Fibroblast of mammary gland (primary cell): ENCODE measurements at regions not wholly inside any gene's neighbourhood (a gene's known extent, or its start where the extent isn't known, plus 50 kb on each side); places are given as distances from the start of the nearest gene placed in this dataset.

ENCODE experiments used
- DNase-seq: peaks from one replicate; pipeline ENCODE4 v3.0.0-alpha.2; 2010; ENCODE audit warnings: low read depth
- H3K4me3 ChIP-seq: 2 replicates; pipeline ENCODE4 v1.5.1; 2011; ENCODE audit warnings: low read depth, mild to moderate bottlenecking, low read length, moderate library complexity; ENCODE audit not compliant: control insufficient read depth
- TF ChIP-seq, protein P1 (sequence below): conservative IDR thresholded peaks from 2 replicates; pipeline ENCODE4 v1.5.1; 2011; ENCODE audit warnings: low read depth, low read length, inconsistent platforms; ENCODE audit not compliant: control insufficient read depth, insufficient read depth

DNA sequence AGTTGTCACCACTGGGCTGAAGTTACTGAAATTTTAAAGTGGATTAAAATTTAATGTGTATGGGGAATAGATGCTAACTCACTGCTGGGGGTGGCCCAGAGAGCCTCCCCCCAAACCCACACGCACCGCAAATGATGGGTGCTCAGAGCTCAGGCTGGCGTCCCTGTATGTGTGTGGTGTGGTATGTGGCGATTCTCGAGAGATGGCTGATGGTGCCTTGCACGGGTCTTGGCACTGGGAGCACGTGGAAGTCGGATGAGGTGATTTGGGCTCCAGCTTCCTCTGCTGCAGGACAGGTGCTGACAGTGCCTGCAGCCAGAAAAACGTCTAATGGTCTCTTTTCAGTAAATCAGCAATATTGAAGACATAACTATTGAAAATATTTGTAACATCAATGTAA is 1473.3 kb downstream of the TBC1D22A start:
- H3K4me3 ChIP-seq = no peak overlapping the region
- DNase-seq = no peak
- TF ChIP-seq, protein P1, sequence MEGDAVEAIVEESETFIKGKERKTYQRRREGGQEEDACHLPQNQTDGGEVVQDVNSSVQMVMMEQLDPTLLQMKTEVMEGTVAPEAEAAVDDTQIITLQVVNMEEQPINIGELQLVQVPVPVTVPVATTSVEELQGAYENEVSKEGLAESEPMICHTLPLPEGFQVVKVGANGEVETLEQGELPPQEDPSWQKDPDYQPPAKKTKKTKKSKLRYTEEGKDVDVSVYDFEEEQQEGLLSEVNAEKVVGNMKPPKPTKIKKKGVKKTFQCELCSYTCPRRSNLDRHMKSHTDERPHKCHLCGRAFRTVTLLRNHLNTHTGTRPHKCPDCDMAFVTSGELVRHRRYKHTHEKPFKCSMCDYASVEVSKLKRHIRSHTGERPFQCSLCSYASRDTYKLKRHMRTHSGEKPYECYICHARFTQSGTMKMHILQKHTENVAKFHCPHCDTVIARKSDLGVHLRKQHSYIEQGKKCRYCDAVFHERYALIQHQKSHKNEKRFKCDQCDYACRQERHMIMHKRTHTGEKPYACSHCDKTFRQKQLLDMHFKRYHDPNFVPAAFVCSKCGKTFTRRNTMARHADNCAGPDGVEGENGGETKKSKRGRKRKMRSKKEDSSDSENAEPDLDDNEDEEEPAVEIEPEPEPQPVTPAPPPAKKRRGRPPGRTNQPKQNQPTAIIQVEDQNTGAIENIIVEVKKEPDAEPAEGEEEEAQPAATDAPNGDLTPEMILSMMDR = no peak

DNA sequence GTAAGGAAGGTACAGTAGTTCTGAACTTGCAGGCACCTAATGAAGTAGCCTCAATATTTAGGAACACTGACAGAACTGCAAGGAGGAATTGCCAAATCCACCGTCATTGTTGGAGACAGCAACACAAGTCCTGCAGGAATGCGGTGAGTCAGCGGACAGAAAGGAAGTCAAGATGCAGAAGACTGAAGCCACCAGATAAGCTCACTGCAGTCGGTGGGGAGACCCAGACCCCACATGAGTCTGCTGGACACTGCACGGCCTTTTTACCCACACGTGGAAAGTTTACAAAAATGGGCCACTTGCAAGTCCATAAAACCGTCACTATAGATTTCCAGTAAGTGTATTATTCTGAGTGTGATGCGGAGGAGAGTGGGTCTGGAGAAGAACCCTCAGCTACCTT is 1471.6 kb downstream of the TBC1D22A start:
- TF ChIP-seq, protein P1 = no peak
- no peak for DNase-seq
- no peak overlapping the region for H3K4me3 ChIP-seq

DNA sequence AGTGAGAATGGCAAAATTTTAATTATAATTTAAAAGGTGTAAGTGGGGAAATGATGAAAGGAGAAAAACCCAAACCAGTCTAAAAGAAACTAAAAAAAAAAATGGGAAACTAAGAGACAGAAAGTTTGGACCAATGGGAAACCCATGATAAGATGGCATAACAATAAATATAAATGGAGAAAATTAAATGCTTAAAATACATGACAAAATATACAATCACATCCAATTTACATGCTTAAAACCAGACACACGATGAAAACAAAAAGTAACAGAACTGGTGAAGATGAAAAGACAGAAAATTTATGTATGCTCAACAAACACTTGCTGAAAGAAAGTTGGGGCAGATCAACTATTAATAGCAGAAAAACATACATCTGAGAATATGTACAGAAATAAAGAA is 1471.1 kb downstream of the TBC1D22A start:
- TF ChIP-seq, protein P1 = no peak

DNA sequence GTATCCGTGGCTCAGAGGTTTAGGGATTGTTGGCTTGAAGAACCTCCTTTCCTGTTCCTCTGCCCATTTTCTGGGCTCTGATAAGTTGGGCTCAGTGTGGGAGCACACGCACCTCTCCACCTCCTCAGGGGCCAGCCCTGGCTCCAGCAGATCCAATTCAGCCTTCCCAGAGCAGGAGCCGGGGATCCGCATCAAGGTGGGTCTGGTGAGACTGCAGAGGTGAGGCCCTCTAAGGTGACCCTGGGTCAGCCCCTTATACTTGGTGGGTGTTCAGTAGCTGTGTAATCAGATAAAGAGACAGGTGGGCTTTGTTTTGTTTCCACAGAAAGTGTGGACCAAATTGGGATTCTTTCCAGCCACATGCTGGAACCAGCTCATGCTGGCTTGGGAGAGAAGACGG is 1466.0 kb downstream of the TBC1D22A start:
- TF ChIP-seq, protein P1 = no peak
- H3K4me3 ChIP-seq = no peak overlapping the region
- no peak for DNase-seq

More for the DNA sequence above, 1471.1 kb downstream of the TBC1D22A start:
- no peak for DNase-seq
- H3K4me3 ChIP-seq = no peak overlapping the region

DNA sequence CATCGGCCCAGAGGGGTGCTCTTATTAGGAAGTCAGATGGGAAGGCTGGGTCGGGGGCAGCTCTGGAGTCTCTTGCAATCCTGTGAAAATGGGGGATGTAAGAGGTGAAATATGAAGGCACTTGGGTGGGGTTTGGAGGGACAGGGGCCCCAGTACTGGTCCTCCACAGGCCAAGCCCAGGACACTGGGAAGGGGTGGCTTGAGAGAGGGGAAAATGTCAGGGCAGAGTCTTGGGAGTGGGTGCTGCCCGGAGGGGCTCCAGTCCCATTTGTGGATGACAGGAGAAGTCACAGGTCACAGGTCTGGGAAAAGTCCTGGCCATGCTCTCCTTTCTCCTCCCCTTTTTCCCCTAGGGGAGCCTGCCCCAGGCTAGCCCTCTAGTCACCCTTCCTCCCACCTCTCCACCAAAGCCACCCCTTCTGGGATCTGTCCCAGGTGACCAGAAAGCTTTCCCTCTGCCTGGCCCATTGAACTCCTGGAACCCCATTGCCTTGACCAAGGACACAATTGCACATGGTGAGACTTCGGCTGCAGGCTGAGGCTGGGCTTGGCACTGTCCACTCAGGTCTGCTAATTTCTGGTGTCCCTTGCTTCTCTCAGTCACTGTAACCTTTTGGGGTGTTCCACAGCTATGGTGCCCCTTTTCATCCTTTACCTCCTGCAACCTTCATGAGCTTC is 1465.0 kb downstream of the TBC1D22A start:
- no peak for DNase-seq
- no peak overlapping the region for H3K4me3 ChIP-seq
- TF ChIP-seq, protein P1 = no peak

DNA sequence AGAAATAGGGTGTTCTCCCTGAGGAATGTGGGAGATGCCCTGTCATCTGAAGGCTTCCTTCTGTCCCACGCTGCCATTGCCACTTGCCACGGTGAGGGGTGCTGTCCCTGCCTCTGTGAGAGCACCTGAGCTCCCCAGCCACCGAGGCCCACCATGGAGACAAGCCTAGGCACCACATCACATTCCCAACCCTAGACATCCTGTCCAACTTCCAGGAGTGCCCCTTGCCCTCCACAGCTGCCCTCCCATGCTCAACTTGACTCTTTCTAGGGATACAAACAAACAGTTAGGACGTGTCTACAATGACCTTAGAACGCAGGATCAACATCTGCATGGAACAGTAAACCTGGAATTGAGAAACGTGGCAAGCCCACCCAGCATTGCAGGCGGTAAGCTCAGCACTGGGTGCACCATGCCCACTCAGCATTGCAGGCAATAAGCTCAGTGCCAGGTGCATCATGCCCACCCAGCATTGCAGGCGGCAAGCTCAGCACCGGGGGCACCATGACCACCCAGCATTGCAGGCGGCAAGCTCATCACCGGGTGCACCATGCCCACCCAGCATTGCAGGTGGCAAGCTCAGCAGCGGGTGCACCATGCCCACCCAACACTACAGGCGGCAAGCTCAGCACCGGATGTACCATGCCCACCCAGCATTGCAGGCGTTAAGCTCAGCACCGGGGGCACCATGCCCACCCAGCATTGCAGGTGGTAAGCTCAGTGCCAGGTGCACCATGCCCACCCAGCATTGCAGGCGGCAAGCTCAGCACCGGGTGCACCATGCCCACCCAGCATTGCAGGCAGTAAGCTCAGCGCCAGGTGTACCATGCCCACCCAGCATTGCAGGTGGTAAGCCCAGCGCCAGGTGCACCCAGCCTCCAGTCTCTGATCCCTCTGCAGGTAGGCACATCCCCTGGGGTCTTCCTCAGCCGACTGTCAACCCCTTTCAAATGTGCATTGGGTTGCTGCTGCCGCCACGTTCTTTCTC is 1463.9 kb downstream of the TBC1D22A start:
- H3K4me3 ChIP-seq = no peak overlapping the region
- DNase-seq = no peak
- TF ChIP-seq, protein P1 = no peak
